GM23338 (cell line): ENCODE measurements at regions not wholly inside any gene's neighbourhood (a gene's known extent, or its start where the extent isn't known, plus 50 kb on each side); places are given as distances from the start of the nearest gene placed in this dataset.
A peak's percentile ranks its signal among the peaks of the same experiment; 100 is the strongest.

Experiments used
- ATAC-seq: fragments of 200-7000 bp; cut with Tn5 transposase; 3 replicates; pipeline ENCODE4 v1.9.1; 2020
- DNase-seq: peaks from one replicate; pipeline ENCODE4 v3.0.0-alpha.2; 2015; ENCODE audit warnings: low spot score
- H2AFZ ChIP-seq: fragments of 200-600 bp; sonication (generic); 2 replicates; pipeline ENCODE4 v1.8.0; 2016; ENCODE audit warnings: antibody characterized with exemption, mild to moderate bottlenecking, moderate library complexity
- H3F3A ChIP-seq: fragments of 200-600 bp; sonication (generic); replicated peaks from 2 replicates; pipeline ENCODE4 v1.8.0; 2017; ENCODE audit warnings: antibody characterized with exemption, mixed run types, low read depth
- H3K27ac ChIP-seq: fragments of 200-600 bp; sonication (generic); 2 replicates; pipeline ENCODE4 v1.6.1; 2016; ENCODE audit warnings: low read depth
- H3K27me3 ChIP-seq: fragments of 200-600 bp; sonication (generic); 2 replicates; pipeline ENCODE4 v1.8.0; 2016; ENCODE audit warnings: mild to moderate bottlenecking, mixed run types, moderate library complexity; ENCODE audit not compliant: insufficient read depth
- H3K36me3 ChIP-seq: fragments of 200-600 bp; sonication (generic); 2 replicates; pipeline ENCODE4 v1.8.0; 2016; ENCODE audit warnings: mild to moderate bottlenecking; ENCODE audit not compliant: insufficient read depth
- H3K4me1 ChIP-seq: fragments of 200-600 bp; sonication (generic); 2 replicates; pipeline ENCODE4 v1.8.0; 2016; ENCODE audit warnings: mild to moderate bottlenecking, moderate library complexity; ENCODE audit not compliant: insufficient read depth
- H3K4me2 ChIP-seq: fragments of 200-600 bp; sonication (generic); 2 replicates; pipeline ENCODE4 v1.7.1; 2017; ENCODE audit warnings: mixed run types
- H3K4me3 ChIP-seq: fragments of 200-600 bp; sonication (generic); 2 replicates; pipeline ENCODE4 v1.6.1; 2016; ENCODE audit warnings: mixed run types
- H3K79me2 ChIP-seq: fragments of 200-600 bp; sonication (generic); replicated peaks from 2 replicates; pipeline ENCODE4 v1.8.0; 2017; ENCODE audit warnings: mild to moderate bottlenecking; ENCODE audit not compliant: insufficient read depth
- H3K9me2 ChIP-seq: fragments of 200-600 bp; sonication (generic); 2 replicates; pipeline ENCODE4 v1.8.0; 2017; ENCODE audit not compliant: insufficient read depth
- H4K20me1 ChIP-seq: fragments of 200-600 bp; sonication (generic); replicated peaks from 2 replicates; pipeline ENCODE4 v1.8.0; 2017; ENCODE audit warnings: mild to moderate bottlenecking; ENCODE audit not compliant: insufficient read depth
- H3K27ac Mint-ChIP-seq: 2 replicates; pipeline ENCODE4 v1.8.0; 2020; ENCODE audit warnings: inconsistent platforms, mild to moderate bottlenecking, moderate library complexity, mixed read lengths
- H3K27me3 Mint-ChIP-seq: 3 replicates; pipeline ENCODE4 v1.8.0; 2022; ENCODE audit warnings: low read depth, mild to moderate bottlenecking, moderate library complexity, mixed read lengths, inconsistent platforms; ENCODE audit not compliant: insufficient read depth, poor library complexity
- H3K36me3 Mint-ChIP-seq: 3 replicates; pipeline ENCODE4 v1.8.0; 2021; ENCODE audit warnings: low read depth, mild to moderate bottlenecking, inconsistent platforms, moderate library complexity, mixed read lengths
- H3K4me1 Mint-ChIP-seq: 3 replicates; pipeline ENCODE4 v1.8.0; 2020; ENCODE audit warnings: mild to moderate bottlenecking, inconsistent platforms, mixed read lengths
- H3K4me3 Mint-ChIP-seq: 3 replicates; pipeline ENCODE4 v1.8.0; 2021; ENCODE audit warnings: moderate library complexity, mild to moderate bottlenecking, inconsistent platforms, mixed read lengths
- H3K9me3 Mint-ChIP-seq: 3 replicates; pipeline ENCODE4 v1.8.0; 2020; ENCODE audit warnings: moderate library complexity, mild to moderate bottlenecking, inconsistent platforms, mixed read lengths
- ETS1 ChIP-seq: IDR thresholded peaks from 2 replicates; pipeline ENCODE4 v1.6.1; 2016; ENCODE audit warnings: antibody characterized with exemption
- EZH2phosphoT487 ChIP-seq: fragments of 200-600 bp; sonication (generic); IDR thresholded peaks from one replicate; pipeline ENCODE4 v1.8.1; 2018; ENCODE audit warnings: antibody characterized with exemption; ENCODE audit not compliant: unreplicated experiment
- JUNB ChIP-seq: IDR thresholded peaks from one replicate; pipeline ENCODE4 v1.6.1; 2016; ENCODE audit warnings: antibody characterized with exemption; ENCODE audit not compliant: unreplicated experiment
- REST ChIP-seq: IDR thresholded peaks from one replicate; pipeline ENCODE4 v1.6.1; 2018; ENCODE audit warnings: antibody characterized with exemption; ENCODE audit not compliant: unreplicated experiment
- STAT1 ChIP-seq: IDR thresholded peaks from one replicate; pipeline ENCODE4 v1.6.1; 2016; ENCODE audit warnings: antibody characterized with exemption; ENCODE audit not compliant: unreplicated experiment
- TF ChIP-seq, protein P1 (sequence below), 2 experiments: fragments of 200-600 bp in 1 of 2; sonication (generic) in 1 of 2; conservative IDR thresholded peaks; 2 replicates each; pipeline versions ENCODE4 v1.5.1 to v1.6.1; 2016 to 2017; ENCODE audit warnings: antibody characterized with exemption in 2 of 2, low read depth in 2 of 2, mild to moderate bottlenecking in 2 of 2, moderate library complexity in 1 of 2

GRCh38 chr20:12928358-12928754 is 80.4 kb upstream of the SPTLC3 start:
- Histone ChIP-seq H4K20me1 (no peaks in the 10 kb centered on the region), H3K79me2 (no peaks in the 10 kb centered on the region), H3K27ac (no peak overlapping the region), H3K36me3 (no peaks in the 10 kb centered on the region), H3K9me2 (no peaks in the 10 kb centered on the region), H3K4me3 (no peak overlapping the region), H2AFZ (no peak overlapping the region), H3K4me2 (no peak overlapping the region), H3K4me1 (peaks cover 25% of the 10 kb centered on the region), H3K27me3 (no peaks in the 10 kb centered on the region), H3F3A (no peaks in the 10 kb centered on the region)
- H3K27ac Mint-ChIP-seq = no peak overlapping the region
- H3K36me3 Mint-ChIP-seq = peaks cover under 1% of the 10 kb centered on the region; the same call in 1 of the 3 replicates
- no peak for DNase-seq
- H3K4me1 Mint-ChIP-seq = peaks cover 33% of the 10 kb centered on the region
- peaks cover 1% of the 10 kb centered on the region for H3K27me3 Mint-ChIP-seq
- TF ChIP-seq, protein P1, sequence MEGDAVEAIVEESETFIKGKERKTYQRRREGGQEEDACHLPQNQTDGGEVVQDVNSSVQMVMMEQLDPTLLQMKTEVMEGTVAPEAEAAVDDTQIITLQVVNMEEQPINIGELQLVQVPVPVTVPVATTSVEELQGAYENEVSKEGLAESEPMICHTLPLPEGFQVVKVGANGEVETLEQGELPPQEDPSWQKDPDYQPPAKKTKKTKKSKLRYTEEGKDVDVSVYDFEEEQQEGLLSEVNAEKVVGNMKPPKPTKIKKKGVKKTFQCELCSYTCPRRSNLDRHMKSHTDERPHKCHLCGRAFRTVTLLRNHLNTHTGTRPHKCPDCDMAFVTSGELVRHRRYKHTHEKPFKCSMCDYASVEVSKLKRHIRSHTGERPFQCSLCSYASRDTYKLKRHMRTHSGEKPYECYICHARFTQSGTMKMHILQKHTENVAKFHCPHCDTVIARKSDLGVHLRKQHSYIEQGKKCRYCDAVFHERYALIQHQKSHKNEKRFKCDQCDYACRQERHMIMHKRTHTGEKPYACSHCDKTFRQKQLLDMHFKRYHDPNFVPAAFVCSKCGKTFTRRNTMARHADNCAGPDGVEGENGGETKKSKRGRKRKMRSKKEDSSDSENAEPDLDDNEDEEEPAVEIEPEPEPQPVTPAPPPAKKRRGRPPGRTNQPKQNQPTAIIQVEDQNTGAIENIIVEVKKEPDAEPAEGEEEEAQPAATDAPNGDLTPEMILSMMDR (conservative IDR thresholded peaks at IDR 0.05; ENCODE audit: low read depth in 2 of 2) = no peak
- no peak for TF ChIP-seq REST
- TF ChIP-seq STAT1 = no peak
- no peak for TF ChIP-seq ETS1
- no peak overlapping the region for H3K4me3 Mint-ChIP-seq
- ATAC-seq = no peak
- H3K9me3 Mint-ChIP-seq = peaks cover under 1% of the 10 kb centered on the region; the same call in 2 of the 3 replicates

DNA sequence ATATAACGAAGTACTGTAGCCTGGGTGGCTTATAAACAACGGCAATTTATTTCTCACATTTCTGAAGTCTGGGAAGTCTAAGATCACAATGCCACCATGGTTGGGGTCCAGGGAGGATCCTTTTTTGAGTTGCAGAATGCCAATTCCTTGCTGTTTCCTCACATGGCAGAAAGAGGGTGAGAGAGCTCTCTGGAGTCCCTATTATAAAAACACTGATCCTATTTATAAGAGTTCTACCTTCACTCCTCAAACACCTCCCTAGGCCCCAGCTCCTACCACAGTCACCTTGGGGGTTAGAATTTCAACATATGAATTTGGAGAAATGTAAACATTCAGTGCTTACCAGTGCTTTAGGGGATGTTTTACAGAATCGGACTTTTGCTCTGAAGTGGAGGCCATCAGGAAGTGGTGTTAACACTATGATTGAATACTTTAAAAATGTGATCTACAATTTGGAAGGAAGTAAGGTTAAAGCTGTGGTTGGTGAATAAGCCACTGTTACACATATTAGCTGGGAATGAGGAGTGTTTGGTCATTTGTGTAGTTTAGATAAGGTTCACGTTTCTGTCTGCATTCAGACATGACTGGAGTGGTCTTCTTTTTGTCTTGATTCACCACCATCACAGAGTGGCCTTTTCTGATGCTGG is 79.9 kb upstream of the SPTLC3 start:
- DNase-seq (no peak), ATAC-seq (no peak)
- Histone ChIP-seq H3F3A (no peaks in the 10 kb centered on the region), H2AFZ (peak overlapping the region; percentile 18; the same call in 1 of the 2 replicates), H4K20me1 (no peaks in the 10 kb centered on the region), H3K79me2 (no peaks in the 10 kb centered on the region), H3K4me1 (peaks cover 20% of the 10 kb centered on the region), H3K4me3 (no peak overlapping the region), H3K36me3 (no peaks in the 10 kb centered on the region), H3K27me3 (no peaks in the 10 kb centered on the region), H3K4me2 (no peak overlapping the region), H3K9me2 (no peaks in the 10 kb centered on the region), H3K27ac (no peak overlapping the region)
- Mint-ChIP-seq H3K4me3 (no peak overlapping the region), H3K9me3 (no peaks in the 10 kb centered on the region), H3K27me3 (peaks cover 1% of the 10 kb centered on the region), H3K4me1 (peaks cover 37% of the 10 kb centered on the region), H3K36me3 (no peaks in the 10 kb centered on the region), H3K27ac (no peak overlapping the region)
- TF ChIP-seq ETS1 = no peak
- TF ChIP-seq JUNB = no peak
- no peak for TF ChIP-seq EZH2phosphoT487
- TF ChIP-seq, protein P1 (conservative IDR thresholded peaks at IDR 0.05; ENCODE audit: low read depth in 2 of 2) = no peak
